ENCODE measurements at regions not wholly inside any gene's neighbourhood (a gene's known extent, or its start where the extent isn't known, plus 50 kb on each side); places are given as distances from the start of the nearest gene placed in this dataset.

- DNase-seq: no peak
These were observed 2862.8 kb upstream of the PCDH20 start for GRCh38 chr13:64278493-64278892.

DNA sequence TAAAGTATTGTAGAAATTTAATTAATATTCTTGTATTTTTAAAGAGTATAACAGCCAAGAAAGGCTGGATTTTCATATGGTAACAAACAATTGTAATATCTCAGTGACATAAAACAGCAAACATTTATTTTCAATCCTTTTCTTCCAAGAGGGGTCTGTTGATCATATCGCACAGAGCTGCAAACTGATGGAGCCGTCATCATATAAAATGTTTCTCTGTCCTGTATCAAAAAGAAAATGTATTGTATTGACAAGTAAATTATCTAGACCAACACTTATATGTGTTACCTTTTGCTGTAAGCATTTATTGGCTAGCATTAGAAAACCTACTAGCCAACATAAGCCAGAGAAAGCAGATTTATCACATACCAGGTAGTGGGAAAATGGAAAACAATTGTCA is 2861.4 kb upstream of the PCDH20 start:
- no peak for DNase-seq

DNA sequence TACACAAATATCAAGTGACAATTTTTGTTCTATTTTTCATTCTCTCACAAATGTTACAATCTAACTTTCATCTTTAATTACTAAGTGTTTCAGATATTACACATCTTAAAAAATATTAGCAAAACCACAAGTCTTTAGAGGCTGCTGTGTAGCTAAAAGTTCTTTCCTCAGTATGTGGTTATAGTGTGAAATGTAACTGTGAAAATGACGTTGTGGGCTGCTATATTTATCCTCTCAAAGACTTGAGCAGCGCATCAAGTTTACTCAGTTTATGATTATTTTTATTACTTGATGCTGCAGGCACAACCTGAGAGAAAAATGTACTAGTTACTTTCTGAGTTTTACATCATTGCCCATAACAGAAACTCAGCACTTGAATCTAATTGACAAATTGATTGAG is 2860.6 kb upstream of the PCDH20 start:
- no peak for DNase-seq

DNA sequence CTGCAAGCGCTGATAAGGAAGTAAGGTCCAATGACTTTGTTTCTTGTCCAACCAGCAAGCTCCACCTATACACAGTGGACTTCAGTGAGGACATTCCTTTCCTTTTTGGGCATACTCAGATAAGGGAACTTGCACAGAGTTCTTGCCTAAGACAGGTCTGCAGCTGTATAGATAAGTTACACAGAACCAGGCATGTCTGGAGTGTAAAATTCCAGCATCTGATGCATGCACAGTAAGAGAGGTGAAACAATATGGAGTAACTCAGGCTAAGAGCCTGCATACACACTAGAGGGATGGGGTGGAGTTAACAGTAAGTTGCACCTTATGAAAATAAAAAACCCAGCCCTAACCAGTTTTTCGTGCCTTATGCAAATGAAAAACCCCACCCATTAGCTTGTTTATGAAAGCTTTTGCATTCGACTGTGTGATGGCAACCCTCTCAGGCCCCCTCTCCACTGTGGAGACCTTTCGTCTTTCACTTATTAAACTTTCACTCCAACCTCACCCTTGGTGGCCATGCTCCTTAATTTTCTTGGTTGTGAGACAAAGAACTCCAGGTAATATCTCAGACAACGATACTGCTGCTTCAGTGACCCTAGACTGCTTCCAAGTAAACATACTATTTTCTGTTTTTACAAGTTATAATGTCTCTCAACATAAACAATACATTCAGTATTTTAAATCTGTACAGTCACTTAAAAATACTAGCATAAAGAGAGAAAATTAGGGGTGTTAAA is 2859.0 kb upstream of the PCDH20 start:
- DNase-seq: no peak

GRCh38 chr13:64273780-64274179 is 2858.1 kb upstream of the PCDH20 start:
- no peak for DNase-seq

DNA sequence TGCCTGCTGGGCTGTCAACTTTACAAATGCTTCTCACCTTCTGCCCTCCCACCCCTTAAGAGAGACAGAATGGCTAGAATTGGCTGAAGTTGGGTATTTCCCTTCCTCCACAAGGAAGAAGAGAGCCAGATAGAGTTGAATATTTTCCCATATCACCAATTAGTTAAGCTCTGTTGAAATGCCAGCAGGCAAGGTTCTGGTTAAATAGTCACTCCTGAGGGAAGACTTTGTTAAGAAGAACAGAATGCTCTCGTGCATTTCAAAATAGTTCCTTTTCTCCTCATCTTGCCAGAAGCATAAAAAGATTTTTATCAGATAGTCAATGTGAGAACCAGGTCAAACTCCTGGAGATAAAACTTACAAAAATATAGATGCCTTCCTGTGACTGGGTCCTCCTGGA is 2857.0 kb upstream of the PCDH20 start:
- DNase-seq: no peak

DNA sequence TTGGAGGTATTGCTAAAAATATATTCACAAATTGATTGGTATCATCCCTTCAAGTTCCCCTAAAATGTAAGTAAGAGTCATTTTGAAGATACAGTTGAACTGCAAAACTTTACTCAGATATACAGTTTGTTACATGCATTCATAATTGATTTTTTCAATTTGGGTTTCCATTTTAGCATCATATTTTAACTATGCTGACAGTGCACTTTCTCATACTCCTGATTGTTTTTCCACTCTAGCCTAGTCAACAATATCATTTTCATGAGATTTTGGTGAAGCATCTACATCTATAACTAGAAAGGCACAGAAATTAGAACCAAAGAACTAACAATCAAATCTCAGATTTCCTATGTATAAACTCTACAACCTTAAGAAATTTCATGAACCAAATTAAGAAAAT is 2850.4 kb upstream of the PCDH20 start:
- DNase-seq: no peak

DNA sequence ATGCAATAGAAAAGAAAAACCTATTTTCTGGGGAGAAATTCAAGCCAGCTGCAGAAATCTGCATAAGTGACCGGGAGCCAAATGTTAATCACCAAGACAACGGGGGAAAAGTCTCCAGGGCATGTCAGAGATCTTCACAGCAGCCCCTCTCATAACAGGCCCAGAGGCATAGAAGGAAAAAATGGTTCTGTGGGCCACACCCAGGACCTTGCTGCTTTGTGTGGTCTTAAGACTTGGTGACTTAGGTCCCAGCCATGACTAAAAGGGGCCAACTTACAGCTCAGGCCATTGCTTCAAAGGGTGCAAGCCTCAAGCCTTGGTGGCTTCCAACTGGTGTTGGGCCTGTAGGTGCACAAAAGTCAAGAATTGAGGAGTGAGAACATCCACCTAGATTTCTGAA is 2847.6 kb upstream of the PCDH20 start:
- DNase-seq: no peak

- no peak for DNase-seq
These were observed 2841.1 kb upstream of the PCDH20 start for GRCh38 chr13:64256751-64257150.

- DNase-seq: no peak
These were observed 2840.3 kb upstream of the PCDH20 start for GRCh38 chr13:64255988-64256387.

GRCh38 chr13:64248371-64249065 is 2832.9 kb upstream of the PCDH20 start:
- no peak for DNase-seq

DNA sequence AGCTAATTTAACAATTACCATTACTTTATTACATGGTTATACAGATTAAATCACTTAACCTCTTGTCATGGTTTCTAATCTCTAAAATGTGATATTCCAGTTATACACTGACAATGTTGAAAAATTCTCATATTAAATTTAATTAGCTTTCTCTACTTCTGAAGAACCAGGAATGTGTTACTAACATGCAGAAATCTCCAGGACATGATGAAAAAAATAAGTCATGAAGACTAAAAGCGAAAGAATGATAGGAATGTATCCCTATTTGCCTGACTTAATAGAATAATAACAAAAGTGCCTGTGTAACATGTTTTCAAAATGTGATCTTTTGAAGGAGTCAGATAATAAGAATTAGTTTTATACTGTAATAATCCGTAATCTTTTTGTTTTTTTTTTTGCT is 2823.7 kb upstream of the PCDH20 start:
- no peak for DNase-seq

GRCh38 chr13:64234255-64234654 is 2818.6 kb upstream of the PCDH20 start:
- DNase-seq: no peak

DNA sequence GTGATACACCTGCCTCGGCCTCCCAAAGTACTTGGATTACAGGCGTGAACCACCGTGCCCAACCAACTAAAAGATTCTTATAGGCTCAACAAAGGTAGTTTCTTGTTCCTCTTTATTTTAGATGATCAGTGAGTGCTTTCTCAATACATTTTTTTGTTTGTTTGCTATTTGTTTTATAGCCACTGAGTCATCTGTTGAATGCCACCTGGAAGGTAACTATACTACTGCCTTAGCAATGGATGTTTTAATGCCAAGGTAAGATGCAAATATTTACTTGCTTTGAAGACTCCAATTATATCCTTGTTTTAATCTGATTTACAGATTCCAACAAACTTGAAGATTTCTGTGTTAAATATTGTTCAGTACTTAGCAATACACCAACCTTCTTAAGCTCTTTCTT is 2807.4 kb upstream of the PCDH20 start:
- DNase-seq: no peak

GRCh38 chr13:64206430-64207225 is 2791.0 kb upstream of the PCDH20 start:
- no peak for DNase-seq

DNA sequence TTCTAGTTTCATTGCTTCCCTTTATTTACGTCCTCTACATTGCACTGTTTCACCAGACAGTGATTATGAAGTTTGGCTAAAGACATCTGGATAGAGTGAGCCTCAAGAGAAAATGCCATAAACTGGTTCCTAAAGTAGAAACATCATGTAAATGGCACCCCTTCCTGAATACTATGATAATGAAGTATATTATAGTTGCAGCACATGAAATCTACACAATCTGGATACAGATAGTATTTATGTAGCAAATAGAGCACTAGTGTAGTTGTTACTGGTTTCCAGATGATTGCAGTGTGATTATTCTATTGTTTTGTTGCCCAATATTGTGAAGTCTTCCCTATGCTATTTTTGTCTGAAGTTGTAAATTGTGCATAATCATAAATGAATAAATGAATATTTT is 2786.9 kb upstream of the PCDH20 start:
- no peak for DNase-seq

DNA sequence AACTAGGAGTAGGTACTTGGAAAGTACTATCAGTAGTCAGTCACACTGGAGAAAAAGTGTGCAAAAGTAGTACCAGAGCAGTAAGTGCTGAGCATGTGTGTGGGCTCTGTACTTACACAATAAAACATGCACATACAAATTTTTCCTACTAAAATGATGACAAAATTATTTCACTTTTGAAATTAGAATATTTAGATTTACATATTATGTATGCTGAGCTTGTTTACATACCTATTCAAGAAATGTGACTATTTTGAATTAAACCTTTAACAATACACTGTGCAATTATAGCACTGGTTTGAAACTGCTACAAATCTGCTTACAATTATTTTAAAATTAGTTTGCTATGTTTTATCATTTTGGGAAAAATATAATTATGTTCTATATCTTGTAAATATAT is 2781.6 kb upstream of the PCDH20 start:
- DNase-seq: no peak

DNA sequence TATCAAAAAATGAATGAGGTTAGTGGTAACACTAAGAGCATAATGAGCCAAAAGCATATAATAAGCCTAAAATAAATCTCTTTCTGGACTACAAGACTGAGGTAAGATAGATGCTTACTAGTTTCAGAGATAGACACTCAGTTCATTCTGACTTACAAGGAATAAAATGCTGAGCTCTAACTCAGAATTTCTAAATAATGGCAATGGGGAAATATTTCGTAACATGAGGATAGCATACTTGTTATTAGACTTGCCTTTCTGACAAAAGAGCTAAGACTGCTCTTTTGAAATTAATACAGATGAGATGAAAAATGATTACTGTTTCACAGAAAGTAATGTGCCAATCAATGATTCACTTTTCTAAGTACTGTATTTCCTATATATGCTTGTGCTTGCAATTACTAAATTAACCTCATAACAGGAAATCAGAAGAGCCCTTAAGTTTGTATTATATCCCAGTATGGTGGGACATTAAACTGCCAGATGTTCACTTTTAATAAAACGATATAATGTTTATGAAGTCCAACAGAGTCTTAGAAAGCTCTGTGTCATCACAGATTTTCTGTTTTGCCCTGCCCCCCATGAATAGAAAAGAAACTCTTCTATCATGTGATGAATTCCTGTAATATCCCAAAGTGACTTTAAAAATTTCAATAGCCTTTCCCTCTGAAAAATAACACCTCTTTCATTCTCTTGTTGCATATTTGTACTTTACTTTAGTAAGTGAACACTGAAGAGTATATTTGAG is 2771.0 kb upstream of the PCDH20 start:
- DNase-seq: no peak

GRCh38 chr13:64186071-64186470 is 2770.4 kb upstream of the PCDH20 start:
- no peak for DNase-seq

- no peak for DNase-seq
These were observed 2765.1 kb upstream of the PCDH20 start for GRCh38 chr13:64180756-64181155.

DNA sequence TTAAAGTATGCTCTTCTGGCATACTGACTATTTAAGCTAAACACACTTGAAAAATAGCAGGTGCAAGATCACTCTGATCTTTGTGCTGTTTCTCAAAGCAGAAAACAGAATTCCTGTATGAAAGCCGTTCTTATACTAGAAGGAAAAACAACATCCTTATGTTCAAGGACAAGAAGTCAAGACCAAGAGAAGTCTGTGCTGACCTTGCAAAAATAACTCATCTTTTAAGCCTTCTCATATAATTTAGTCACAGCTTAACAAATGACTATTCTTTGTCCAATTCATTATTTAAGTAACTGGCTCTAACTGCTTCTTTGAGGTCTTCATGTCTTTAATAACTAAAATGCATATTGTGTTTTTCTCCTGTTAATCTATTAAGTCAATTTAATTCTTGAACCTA is 2750.2 kb upstream of the PCDH20 start:
- no peak for DNase-seq

- no peak for DNase-seq
These were observed 2748.8 kb upstream of the PCDH20 start for GRCh38 chr13:64164435-64164834.

- no peak for DNase-seq
These were observed 2744.8 kb upstream of the PCDH20 start for GRCh38 chr13:64160479-64160878.

Measured in tongue (tissue), 1 donor.